SU-DHL-6 (cell line): ENCODE measurements at regions not wholly inside any gene's neighbourhood (a gene's known extent, or its start where the extent isn't known, plus 50 kb on each side); places are given as distances from the start of the nearest gene placed in this dataset.

Experiments
- H2AFZ ChIP-seq: fragments of 200-600 bp; sonication (generic); 2 replicates; pipeline ENCODE4 v1.6.1; 2014; ENCODE audit warnings: low read depth, mild to moderate bottlenecking, moderate library complexity, mixed read lengths, antibody characterized with exemption, low read length; ENCODE audit not compliant: severe bottlenecking
- H3F3A ChIP-seq: fragments of 200-600 bp; shearing (Covaris generic); 2 replicates; pipeline ENCODE4 v1.6.0; 2016; ENCODE audit warnings: antibody characterized with exemption, mild to moderate bottlenecking; ENCODE audit not compliant: insufficient read depth
- H3K27ac ChIP-seq: fragments of 200-600 bp; sonication (generic); 2 replicates; pipeline ENCODE4 v1.5.1; 2016; ENCODE audit warnings: low read depth, mild to moderate bottlenecking, low read length, moderate library complexity, mixed read lengths
- H3K27me3 ChIP-seq: fragments of 200-600 bp; sonication (generic), shearing (Covaris generic); 2 replicates; pipeline ENCODE4 v1.6.0; 2014; ENCODE audit warnings: mild to moderate bottlenecking, low read length
- H3K36me3 ChIP-seq: fragments of 200-600 bp; sonication (generic); 2 replicates; pipeline ENCODE4 v1.6.1; 2014; ENCODE audit warnings: mild to moderate bottlenecking, low read length, mixed read lengths
- H3K4me2 ChIP-seq: fragments of 300-600, 200-600 bp; shearing (Covaris generic), sonication (generic); 2 replicates; pipeline ENCODE4 v1.6.0; 2014; ENCODE audit warnings: low read length, low read depth, mild to moderate bottlenecking; ENCODE audit not compliant: poor library complexity, severe bottlenecking
- H3K4me3 ChIP-seq: fragments of 200-600 bp; sonication (generic); 2 replicates; pipeline ENCODE4 v1.5.1; 2014; ENCODE audit warnings: antibody characterized with exemption, low read length, mild to moderate bottlenecking, mixed read lengths; ENCODE audit not compliant: insufficient read depth, poor library complexity, severe bottlenecking
- H3K79me2 ChIP-seq: fragments of 200-600 bp; sonication (generic); 2 replicates; pipeline ENCODE4 v1.6.1; 2014; ENCODE audit warnings: mild to moderate bottlenecking, low read length, moderate library complexity; ENCODE audit not compliant: insufficient read depth
- H3K9ac ChIP-seq: fragments of 200-600 bp; sonication (generic); 2 replicates; pipeline ENCODE4 v1.7.0; 2014; ENCODE audit warnings: mild to moderate bottlenecking, low read length
- H3K9me2 ChIP-seq: fragments of 200-600 bp; sonication (generic); replicated peaks from 2 replicates; pipeline ENCODE4 v1.6.1; 2014; ENCODE audit warnings: low read length; ENCODE audit not compliant: insufficient read depth
- H3K9me3 ChIP-seq: fragments of 200-600 bp; sonication (generic); 2 replicates; pipeline ENCODE4 v1.6.1; 2014; ENCODE audit warnings: low read length, mixed read lengths; ENCODE audit not compliant: insufficient read depth
- H4K20me1 ChIP-seq: fragments of 200-600 bp; sonication (generic); 2 replicates; pipeline ENCODE4 v1.6.1; 2014; ENCODE audit warnings: low read depth, mild to moderate bottlenecking, antibody characterized with exemption, low read length, moderate library complexity, mixed read lengths
- CTCF ChIP-seq: fragments of 200-600 bp; sonication (generic); IDR thresholded peaks from one replicate; pipeline ENCODE4 v1.5.1; 2017; ENCODE audit warnings: antibody characterized with exemption, mild to moderate bottlenecking, low read length, moderate library complexity; ENCODE audit not compliant: insufficient read depth, poor library complexity, severe bottlenecking
- EZH2phosphoT487 ChIP-seq: fragments of 200-600 bp; sonication (generic), shearing (Covaris generic); conservative IDR thresholded peaks from 2 replicates; pipeline ENCODE4 v1.6.1; 2018; ENCODE audit warnings: mild to moderate bottlenecking, antibody characterized with exemption, low read length, moderate library complexity, mixed read lengths

DNA sequence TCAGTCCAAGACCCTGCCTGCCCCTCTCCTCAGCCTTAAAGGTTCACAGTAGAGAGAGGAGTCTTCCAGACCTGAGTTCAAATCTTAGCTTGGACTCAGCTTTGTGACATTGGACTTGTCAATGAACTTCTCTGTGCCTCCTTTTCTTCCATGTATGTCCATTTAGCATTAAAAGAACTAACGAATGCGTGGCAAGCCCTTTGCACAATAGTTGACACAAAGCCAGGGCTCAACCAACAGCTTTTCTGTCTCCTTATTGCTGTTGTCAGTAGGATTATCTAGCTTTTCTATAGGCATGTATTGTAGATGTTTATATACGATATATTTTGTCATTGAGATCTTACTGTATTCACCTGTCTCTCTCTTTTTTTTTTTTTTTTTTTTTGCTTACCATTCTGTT lies 450.8 kb downstream of the PTPRU start:
- H3K36me3 ChIP-seq = no peaks in the 10 kb centered on the region
- no peaks in the 10 kb centered on the region for H3K27me3 ChIP-seq
- H3F3A ChIP-seq = no peaks in the 10 kb centered on the region
- H3K79me2 ChIP-seq = no peaks in the 10 kb centered on the region
- H4K20me1 ChIP-seq = no peaks in the 10 kb centered on the region
- no peak overlapping the region for H3K27ac ChIP-seq
- no peak overlapping the region for H2AFZ ChIP-seq
- no peak overlapping the region for H3K4me3 ChIP-seq
- H3K9ac ChIP-seq = no peak overlapping the region
- H3K9me2 ChIP-seq = no peaks in the 10 kb centered on the region
- no peak overlapping the region for H3K4me2 ChIP-seq
- no peaks in the 10 kb centered on the region for H3K9me3 ChIP-seq
- TF ChIP-seq CTCF (no peak), EZH2phosphoT487 (no peak)

- H3K79me2 ChIP-seq = no peaks in the 10 kb centered on the region
Measured at GRCh38 chr1:29686012-29686930, 449.9 kb downstream of the PTPRU start.

GRCh38 chr1:29685387-29685786 lies 449.1 kb downstream of the PTPRU start:
- Histone ChIP-seq H4K20me1 (no peaks in the 10 kb centered on the region), H2AFZ (no peak overlapping the region)

More at GRCh38 chr1:29686012-29686930, 449.9 kb downstream of the PTPRU start:
- no peak overlapping the region for H3K27ac ChIP-seq
- no peaks in the 10 kb centered on the region for H3K9me2 ChIP-seq
- H2AFZ ChIP-seq = no peak overlapping the region
- H3K4me2 ChIP-seq = no peak overlapping the region
- H3K9me3 ChIP-seq = no peaks in the 10 kb centered on the region
- H3K9ac ChIP-seq = no peak overlapping the region
- H3K4me3 ChIP-seq = no peak overlapping the region
- H3K36me3 ChIP-seq = no peaks in the 10 kb centered on the region
- H4K20me1 ChIP-seq = no peaks in the 10 kb centered on the region
- no peak for TF ChIP-seq EZH2phosphoT487
- H3F3A ChIP-seq = no peaks in the 10 kb centered on the region
- H3K27me3 ChIP-seq = no peaks in the 10 kb centered on the region

More at GRCh38 chr1:29685387-29685786, 449.1 kb downstream of the PTPRU start:
- no peaks in the 10 kb centered on the region for H3F3A ChIP-seq
- no peaks in the 10 kb centered on the region for H3K79me2 ChIP-seq
- no peak overlapping the region for H3K4me2 ChIP-seq
- TF ChIP-seq EZH2phosphoT487 (no peak), CTCF (no peak)
- no peak overlapping the region for H3K27ac ChIP-seq
- no peaks in the 10 kb centered on the region for H3K27me3 ChIP-seq
- no peak overlapping the region for H3K4me3 ChIP-seq
- H3K9ac ChIP-seq = no peak overlapping the region
- H3K9me2 ChIP-seq = no peaks in the 10 kb centered on the region
- no peaks in the 10 kb centered on the region for H3K9me3 ChIP-seq
- H3K36me3 ChIP-seq = no peaks in the 10 kb centered on the region
